ENCODE measurements at regions not wholly inside any gene's neighbourhood (a gene's known extent, or its start where the extent isn't known, plus 50 kb on each side); places are given as distances from the start of the nearest gene placed in this dataset.

GRCh38 chr19:28858933-28859332 is 354.0 kb downstream of the UQCRFS1 start:
- TF ChIP-seq CTCF (IDR thresholded peaks at IDR 0.05) (no peak), POLR2A (IDR thresholded peaks at IDR 0.05) (no peak)
